NCI-H2029 (cell line): ENCODE measurements at regions not wholly inside any gene's neighbourhood (a gene's known extent, or its start where the extent isn't known, plus 50 kb on each side); places are given as distances from the start of the nearest gene placed in this dataset.

Source experiments
- DNase-seq: peaks from one replicate; lab custom pipeline; 2025; lab: John Stamatoyannopoulos, UW

GRCh38 chr5:8473827-8474568 lies 605.0 kb downstream of the MTRR start:
- DNase-seq, result no peak

- no peak for DNase-seq
Measured at GRCh38 chr5:8474569-8474930, 605.6 kb downstream of the MTRR start.

- no peak for DNase-seq
Measured at GRCh38 chr5:8478326-8478725, 609.4 kb downstream of the MTRR start.

- DNase-seq, result no peak
Measured at GRCh38 chr5:8481007-8481406, 612.1 kb downstream of the MTRR start.

- no peak for DNase-seq
Measured at GRCh38 chr5:8491254-8491653, 622.3 kb downstream of the MTRR start.

GRCh38 chr5:8493176-8493575 lies 624.2 kb downstream of the MTRR start:
- no peak for DNase-seq

- DNase-seq, result no peak
Measured at GRCh38 chr5:8500426-8500825, 631.5 kb downstream of the MTRR start.

- DNase-seq, result no peak
Measured at GRCh38 chr5:8505196-8505595, 636.2 kb downstream of the MTRR start.

GRCh38 chr5:8508231-8508630 lies 639.3 kb downstream of the MTRR start:
- no peak for DNase-seq

- DNase-seq, result no peak
Measured at GRCh38 chr5:8516356-8516755, 647.4 kb downstream of the MTRR start.

GRCh38 chr5:8517456-8517855 lies 648.5 kb downstream of the MTRR start:
- no peak for DNase-seq

- no peak for DNase-seq
Measured at GRCh38 chr5:8520917-8521316, 652.0 kb downstream of the MTRR start.

- no peak for DNase-seq
Measured at GRCh38 chr5:8521991-8522390, 653.0 kb downstream of the MTRR start.

- DNase-seq, result no peak
Measured at GRCh38 chr5:8522646-8523045, 653.7 kb downstream of the MTRR start.

GRCh38 chr5:8523501-8523900 lies 654.6 kb downstream of the MTRR start:
- DNase-seq, result no peak

GRCh38 chr5:8525819-8526218 lies 656.9 kb downstream of the MTRR start:
- DNase-seq, result no peak

GRCh38 chr5:8528106-8528505 lies 659.2 kb downstream of the MTRR start:
- DNase-seq, result no peak

GRCh38 chr5:8538821-8539220 lies 669.9 kb downstream of the MTRR start:
- DNase-seq, result peak; percentile 56

GRCh38 chr5:8540317-8540716 lies 671.4 kb downstream of the MTRR start:
- no peak for DNase-seq

GRCh38 chr5:8550921-8551320 lies 682.0 kb downstream of the MTRR start:
- no peak for DNase-seq

- no peak for DNase-seq
Measured at GRCh38 chr5:8553364-8553763, 684.4 kb downstream of the MTRR start.

- DNase-seq, result no peak
Measured at GRCh38 chr5:8557728-8558127, 688.8 kb downstream of the MTRR start.

- DNase-seq, result no peak
Measured at GRCh38 chr5:8560776-8561175, 691.8 kb downstream of the MTRR start.

- DNase-seq, result no peak
Measured at GRCh38 chr5:8561224-8561840, 692.4 kb downstream of the MTRR start.
